Stomach (tissue), 4 donors: ENCODE measurements at regions not wholly inside any gene's neighbourhood (a gene's known extent, or its start where the extent isn't known, plus 50 kb on each side); places are given as distances from the start of the nearest gene placed in this dataset.

ENCODE experiments used
- CTCF ChIP-seq, 7 experiments: fragments of 450-650 bp in 4 of 7; fragments of 200-600 bp in 3 of 7; sonication (generic) in 3 of 7; IDR thresholded peaks; one replicate each; pipeline ENCODE4 v1.5.1; 2016 to 2019; ENCODE audit warnings: antibody characterized with exemption in 7 of 7, control low read depth in 2 of 7, mild to moderate bottlenecking in 1 of 7
- POLR2A ChIP-seq, 4 donors: fragments of 450-650 bp; IDR thresholded peaks; one replicate each; pipeline ENCODE4 v1.6.1; 2016; ENCODE audit warnings: antibody characterized with exemption in 4 of 4, control low read depth in 2 of 4, mild to moderate bottlenecking in 1 of 4, moderate library complexity in 1 of 4

GRCh38 chr5:51816427-51816826 is 433.2 kb downstream of the ISL1 start:
- TF ChIP-seq CTCF (IDR thresholded peaks at IDR 0.05) (no peak), POLR2A (IDR thresholded peaks at IDR 0.05) (no peak)
